Hematopoietic multipotent progenitor cell treated with erythropoietin and hydrocortisone succinate and interleukin-3 and kit ligand, for 15 days (in vitro differentiated cells): ENCODE measurements at regions not wholly inside any gene's neighbourhood (a gene's known extent, or its start where the extent isn't known, plus 50 kb on each side); places are given as distances from the start of the nearest gene placed in this dataset.
"Not testable (repeated sequence)": the region's sequence is repeated elsewhere in the genome, so short reads cannot be mapped to it uniquely, and the experiment has no call there.

ENCODE experiments used
- DNase-seq: peaks from one replicate; pipeline ENCODE4 v3.0.0-alpha.2; 2015; ENCODE audit warnings: low spot score

DNA sequence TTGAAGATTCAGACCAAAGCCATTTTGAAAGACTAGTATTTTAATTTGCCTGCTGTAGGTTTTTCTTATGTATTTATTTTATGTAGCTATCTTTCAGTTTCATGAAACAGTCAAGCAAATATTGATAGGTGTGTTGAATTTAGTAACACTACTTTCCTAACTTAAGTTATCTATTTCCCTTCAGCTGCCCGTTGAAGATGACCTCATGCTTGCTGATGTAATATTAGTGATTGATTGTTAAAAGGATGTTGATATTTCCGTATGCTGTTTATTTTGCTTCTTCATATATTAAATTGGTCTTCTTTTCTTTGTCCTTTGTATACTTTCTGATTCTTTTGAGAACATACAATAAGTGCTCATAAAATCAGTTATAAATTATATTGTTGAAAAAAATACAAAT is 86.8 kb upstream of the CHORDC1 start:
- no peak for DNase-seq

DNA sequence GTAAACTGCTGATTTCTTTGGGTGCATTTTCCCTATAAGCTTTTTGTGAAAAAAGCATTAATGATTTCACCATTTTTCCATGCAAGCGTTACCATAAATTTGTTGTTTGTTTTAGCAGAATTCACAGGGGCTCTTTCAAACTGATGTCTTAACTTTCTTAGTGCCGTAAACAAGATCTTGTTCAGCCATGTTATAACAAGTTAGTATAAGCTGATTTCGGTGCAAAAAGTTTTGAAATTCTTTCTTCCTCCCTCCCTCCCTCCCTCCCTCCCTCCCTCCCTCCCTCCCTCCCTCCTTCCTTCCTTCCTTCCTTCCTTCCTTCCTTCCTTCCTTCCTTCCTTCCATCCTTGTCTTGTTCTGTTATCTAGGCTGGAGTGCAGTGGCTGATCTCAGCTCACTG is 71.7 kb upstream of the CHORDC1 start:
- DNase-seq, result no peak

DNA sequence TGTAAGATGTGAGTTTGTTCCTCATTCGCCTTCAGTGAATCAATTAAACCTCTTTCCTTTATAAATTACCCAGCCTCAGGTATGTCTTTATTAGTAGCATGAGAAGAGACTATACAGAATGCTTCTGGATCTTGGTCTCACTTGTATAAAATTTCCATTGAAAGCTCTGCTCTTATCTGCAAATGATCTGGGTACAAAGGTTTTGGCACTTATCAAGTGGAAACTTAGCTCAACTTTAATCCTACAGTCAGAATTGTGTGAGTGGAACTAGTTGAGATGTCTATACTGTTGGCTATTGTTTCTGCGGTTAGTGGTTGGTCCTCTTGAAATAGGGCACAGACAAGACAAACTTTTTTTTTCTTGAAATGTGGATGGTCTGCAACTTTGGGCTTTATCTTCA is 71.2 kb upstream of the CHORDC1 start:
- no peak for DNase-seq

DNA sequence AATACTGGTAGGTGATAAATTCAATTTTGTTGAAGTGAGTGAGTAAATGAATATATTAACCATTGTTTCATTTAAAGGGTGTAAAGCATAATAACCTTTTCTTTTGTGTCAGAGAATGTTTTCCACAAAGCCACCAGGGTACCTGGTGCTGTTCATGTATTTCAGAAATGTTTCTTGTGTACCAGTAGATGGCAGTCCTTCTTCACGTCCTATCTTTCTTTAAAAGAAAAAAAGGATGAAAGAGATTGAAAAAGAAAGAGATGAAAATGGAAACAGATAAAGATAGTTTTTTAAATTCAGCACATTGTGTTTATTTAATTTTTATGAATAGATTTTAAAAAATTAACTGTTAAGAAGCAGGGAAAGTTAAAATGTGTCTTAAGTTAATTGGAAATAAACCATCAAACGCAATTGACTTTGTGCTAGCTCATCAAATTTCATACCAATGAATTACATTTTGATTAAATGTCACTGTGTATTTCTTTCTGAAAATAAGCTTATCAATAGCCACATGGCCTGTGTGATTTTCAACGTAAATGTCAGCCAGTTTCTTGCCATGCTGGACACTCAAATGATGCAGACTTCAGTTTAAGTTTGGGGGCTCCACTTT is 65.5 kb upstream of the CHORDC1 start:
- no peak for DNase-seq

DNA sequence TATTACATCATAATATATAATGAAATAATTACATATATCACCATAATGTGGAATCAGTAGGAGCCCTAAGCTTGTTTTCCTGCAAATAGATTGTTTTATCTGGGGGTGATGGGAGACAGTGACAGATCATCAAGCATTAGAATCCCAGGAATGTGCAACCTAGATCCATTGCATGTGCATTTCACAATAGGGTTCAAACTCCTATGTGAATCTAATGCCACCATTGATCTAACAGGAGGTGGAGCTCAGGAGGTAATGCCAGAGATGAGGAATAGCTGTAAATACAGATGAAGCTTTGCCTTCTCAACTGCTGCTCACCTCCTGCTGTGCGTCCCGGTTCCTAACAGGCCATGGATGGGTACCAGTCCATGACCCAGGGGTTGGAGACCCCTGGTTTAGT is 63.8 kb upstream of the CHORDC1 start:
- DNase-seq, result no peak

GRCh38 chr11:90284171-90284570 is 61.3 kb upstream of the CHORDC1 start:
- DNase-seq, result no peak

DNA sequence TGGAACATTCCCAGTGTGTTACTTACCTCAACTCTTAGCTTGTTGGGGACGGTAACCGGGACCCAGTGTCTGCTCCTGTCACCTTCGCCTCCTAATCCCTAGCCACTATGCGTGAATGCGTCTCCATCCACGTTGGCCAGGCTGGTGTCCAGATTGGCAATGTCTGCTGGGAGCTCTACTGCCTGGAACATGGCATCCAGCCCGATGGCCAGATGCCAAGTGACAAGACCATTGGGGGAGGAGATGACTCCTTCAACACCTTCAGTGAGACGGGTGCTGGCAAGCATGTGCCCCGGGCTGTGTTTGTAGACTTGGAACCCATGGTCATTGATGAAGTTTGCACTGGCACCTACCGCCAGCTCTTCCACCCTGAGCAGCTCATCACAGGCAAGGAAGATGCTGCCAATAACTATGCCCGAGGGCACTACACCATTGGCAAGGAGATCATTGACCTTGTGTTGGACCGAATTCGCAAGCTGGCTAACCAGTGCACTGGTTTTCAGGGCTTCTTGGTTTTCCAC is 59.8 kb upstream of the CHORDC1 start:
- not testable (repeated sequence) for DNase-seq

DNA sequence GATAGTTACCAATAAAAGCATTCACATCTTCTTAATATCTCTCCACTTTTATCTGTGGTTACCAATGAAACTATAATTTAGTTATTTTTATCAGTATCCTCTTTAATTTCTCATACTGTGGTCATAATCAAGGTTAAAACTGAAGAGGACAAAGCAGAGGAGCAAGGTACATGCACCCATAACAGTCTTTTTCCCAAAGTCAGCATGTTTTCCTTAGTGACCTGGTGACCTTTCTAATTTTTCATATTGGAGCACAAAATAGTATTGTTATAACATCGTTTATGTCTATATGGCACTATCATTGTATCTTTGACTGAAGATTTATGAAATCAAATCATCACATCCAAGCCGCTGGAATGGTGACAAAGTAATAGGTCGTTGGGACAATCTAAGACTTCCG is 51.5 kb upstream of the CHORDC1 start:
- no peak for DNase-seq
